ENCODE measurements at regions not wholly inside any gene's neighbourhood (a gene's known extent, or its start where the extent isn't known, plus 50 kb on each side); places are given as distances from the start of the nearest gene placed in this dataset.
"Not testable (repeated sequence)": the region's sequence is repeated elsewhere in the genome, so short reads cannot be mapped to it uniquely, and the experiment has no call there.

DNA sequence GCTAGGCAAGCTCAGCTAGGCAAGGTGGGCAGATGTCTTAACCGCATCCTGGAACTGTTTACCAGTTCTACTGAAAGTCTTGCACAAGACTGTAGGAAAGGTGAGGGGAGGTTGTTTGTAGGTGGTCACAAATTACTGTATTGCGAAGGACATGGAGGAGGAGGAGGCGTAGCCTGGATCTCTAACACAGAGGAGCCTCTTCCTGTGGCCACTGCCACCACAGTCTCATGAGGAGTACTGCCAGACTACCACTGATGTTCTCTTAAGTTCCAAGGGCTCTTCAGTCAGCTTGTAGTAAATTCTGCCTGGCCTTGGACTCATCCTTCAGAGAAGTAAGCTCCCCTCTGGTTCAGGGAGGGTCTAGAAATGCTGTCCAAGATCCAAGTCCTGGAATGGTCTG, 258.6 kb downstream of the FAT4 start:
- DNase-seq (ENCODE audit: extremely low read depth, low read depth, low spot score) = no peak

GRCh38 chr4:125573786-125574185, 259.0 kb downstream of the FAT4 start:
- no peak for DNase-seq (ENCODE audit: extremely low read depth, low read depth, low spot score)

DNA sequence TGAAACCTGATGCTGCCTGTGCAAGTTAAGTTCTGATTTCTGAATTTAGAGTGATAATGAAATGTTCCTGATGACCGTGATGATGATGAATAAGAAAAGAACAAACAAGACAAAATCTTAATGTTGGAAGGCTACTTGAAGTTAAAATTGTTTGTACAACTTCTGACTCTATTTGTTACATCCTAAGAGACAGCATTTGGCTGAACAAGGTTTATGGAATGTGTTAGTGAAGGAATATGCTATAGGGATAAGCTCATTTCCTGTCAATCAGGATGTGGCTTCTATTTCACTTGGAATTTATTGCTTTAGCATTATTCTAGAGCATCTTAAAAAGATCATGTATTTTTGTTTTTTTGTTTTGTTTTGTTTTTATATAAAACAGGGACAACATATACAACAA, 267.5 kb downstream of the FAT4 start:
- peak; percentile 5 for DNase-seq (ENCODE audit: extremely low read depth, low read depth, low spot score)

- no peak for DNase-seq (ENCODE audit: extremely low read depth, low read depth, low spot score)
These were observed 275.4 kb downstream of the FAT4 start for GRCh38 chr4:125590158-125590557.

- no peak for DNase-seq (ENCODE audit: extremely low read depth, low read depth, low spot score)
These were observed 276.5 kb downstream of the FAT4 start for GRCh38 chr4:125591290-125591689.

GRCh38 chr4:125594056-125594602, 279.4 kb downstream of the FAT4 start:
- DNase-seq (ENCODE audit: extremely low read depth, low read depth, low spot score) = no peak

GRCh38 chr4:125605926-125606325, 291.2 kb downstream of the FAT4 start:
- DNase-seq (ENCODE audit: extremely low read depth, low read depth, low spot score) = not testable (repeated sequence)

- DNase-seq (ENCODE audit: extremely low read depth, low read depth, low spot score) = no peak
These were observed 305.5 kb downstream of the FAT4 start for GRCh38 chr4:125620066-125620860.

- DNase-seq (ENCODE audit: extremely low read depth, low read depth, low spot score) = no peak
These were observed 310.2 kb downstream of the FAT4 start for GRCh38 chr4:125624951-125625350.

GRCh38 chr4:125626946-125627345, 312.2 kb downstream of the FAT4 start:
- no peak for DNase-seq (ENCODE audit: extremely low read depth, low read depth, low spot score)

DNA sequence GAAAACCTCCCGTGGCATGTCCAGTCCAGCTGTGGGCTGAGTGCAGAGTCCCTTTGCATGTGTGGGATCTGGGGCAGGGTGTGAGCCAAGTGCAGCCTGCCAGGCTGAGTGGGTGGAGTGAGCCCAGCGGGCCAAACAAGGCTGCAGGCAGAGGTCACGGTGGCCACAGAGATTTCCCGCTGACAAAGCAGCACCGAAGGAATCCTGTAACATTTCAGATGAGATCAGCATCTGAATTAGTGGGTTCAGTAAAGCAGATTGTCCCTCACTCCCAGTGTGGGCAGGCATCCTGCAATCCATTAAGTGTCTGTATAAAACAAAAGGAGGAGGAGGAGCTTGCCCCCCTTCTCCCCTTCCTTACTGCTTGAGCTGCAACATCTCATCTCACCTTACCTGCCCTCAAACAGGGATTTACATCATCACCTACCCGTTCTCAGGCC, 324.4 kb downstream of the FAT4 start:
- no peak for DNase-seq (ENCODE audit: extremely low read depth, low read depth, low spot score)

- no peak for DNase-seq (ENCODE audit: extremely low read depth, low read depth, low spot score)
These were observed 326.9 kb downstream of the FAT4 start for GRCh38 chr4:125641611-125642010.

DNA sequence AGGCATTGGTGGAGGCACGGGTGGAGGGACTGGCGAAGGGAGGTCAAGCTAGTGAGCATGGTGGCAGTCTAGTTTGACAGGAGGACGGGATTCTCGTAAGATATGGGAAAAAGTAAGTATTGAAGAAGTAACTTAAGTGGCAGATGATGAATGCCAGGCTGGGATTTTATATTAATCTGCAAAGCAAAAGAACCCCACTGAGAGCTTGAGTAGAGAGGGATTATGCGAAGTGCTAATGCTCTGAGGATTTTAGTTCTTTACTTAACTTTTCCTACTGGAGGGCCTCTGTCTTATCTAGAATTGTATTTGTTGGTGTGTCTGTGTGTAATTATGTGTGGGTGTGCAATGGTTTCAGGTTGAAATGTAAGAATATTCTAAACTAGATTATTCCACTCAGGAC, 327.9 kb downstream of the FAT4 start:
- no peak for DNase-seq (ENCODE audit: extremely low read depth, low read depth, low spot score)

GRCh38 chr4:125649452-125649851, 334.7 kb downstream of the FAT4 start:
- no peak for DNase-seq (ENCODE audit: extremely low read depth, low read depth, low spot score)

DNA sequence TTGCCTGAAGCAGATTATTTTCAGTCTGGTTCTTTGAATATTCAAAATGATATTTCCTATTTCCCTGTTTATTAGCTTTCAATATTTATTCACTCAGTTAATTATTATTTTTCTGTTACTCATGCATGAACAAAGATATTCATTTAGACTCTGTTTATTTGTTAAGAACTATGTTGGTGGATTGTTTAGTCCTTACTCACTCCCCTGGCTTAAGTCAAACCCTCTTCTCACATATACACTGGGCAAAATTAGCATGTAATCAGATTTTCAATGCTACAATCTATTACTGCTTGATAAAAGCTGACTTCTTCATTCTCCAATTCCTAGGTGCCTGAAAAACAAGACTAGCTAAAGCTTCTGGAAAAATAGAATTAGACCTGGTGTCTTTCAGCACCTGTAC, 335.8 kb downstream of the FAT4 start:
- DNase-seq (ENCODE audit: extremely low read depth, low read depth, low spot score) = no peak

DNA sequence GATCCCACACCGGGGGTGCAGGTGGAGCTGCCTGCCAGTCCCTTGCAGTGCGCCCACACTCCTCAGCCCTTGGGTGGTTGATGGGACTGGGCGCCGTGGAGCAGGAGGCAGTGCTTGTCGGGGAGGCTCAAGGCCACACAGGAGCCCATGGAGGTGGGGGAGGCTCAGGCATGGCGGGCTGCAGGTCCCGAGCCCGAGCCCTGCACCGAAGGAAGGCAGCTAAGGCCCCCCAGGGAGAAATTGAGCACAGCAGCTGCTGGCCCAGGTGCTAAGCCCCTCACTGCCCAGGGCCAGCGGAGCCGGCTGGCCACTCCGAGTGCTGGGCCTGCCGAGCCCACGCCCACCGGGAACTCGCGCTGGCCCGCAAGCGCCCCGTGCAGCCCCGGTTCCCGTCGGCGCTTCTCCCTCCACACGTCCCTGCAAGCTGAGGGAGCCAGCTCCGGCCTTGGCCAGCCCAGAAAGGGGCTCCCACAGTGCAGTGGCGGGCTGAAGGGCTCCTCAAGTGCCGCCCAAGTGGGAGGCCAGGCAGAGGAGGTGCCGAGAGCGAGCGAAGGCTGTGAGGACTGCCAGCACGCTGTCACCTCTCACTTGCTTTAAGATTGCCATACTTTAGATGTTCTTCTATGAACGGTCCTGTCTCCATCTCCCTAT, 337.1 kb downstream of the FAT4 start:
- DNase-seq (ENCODE audit: extremely low read depth, low read depth, low spot score) = not testable (repeated sequence)

GRCh38 chr4:125658773-125659172, 344.0 kb downstream of the FAT4 start:
- no peak for DNase-seq (ENCODE audit: extremely low read depth, low read depth, low spot score)

GRCh38 chr4:125663896-125664767, 349.4 kb downstream of the FAT4 start:
- no peak for DNase-seq (ENCODE audit: extremely low read depth, low read depth, low spot score)

- DNase-seq (ENCODE audit: extremely low read depth, low read depth, low spot score) = no peak
These were observed 351.9 kb downstream of the FAT4 start for GRCh38 chr4:125666635-125667034.

GRCh38 chr4:125676156-125676555, 361.4 kb downstream of the FAT4 start:
- no peak for DNase-seq (ENCODE audit: extremely low read depth, low read depth, low spot score)

DNA sequence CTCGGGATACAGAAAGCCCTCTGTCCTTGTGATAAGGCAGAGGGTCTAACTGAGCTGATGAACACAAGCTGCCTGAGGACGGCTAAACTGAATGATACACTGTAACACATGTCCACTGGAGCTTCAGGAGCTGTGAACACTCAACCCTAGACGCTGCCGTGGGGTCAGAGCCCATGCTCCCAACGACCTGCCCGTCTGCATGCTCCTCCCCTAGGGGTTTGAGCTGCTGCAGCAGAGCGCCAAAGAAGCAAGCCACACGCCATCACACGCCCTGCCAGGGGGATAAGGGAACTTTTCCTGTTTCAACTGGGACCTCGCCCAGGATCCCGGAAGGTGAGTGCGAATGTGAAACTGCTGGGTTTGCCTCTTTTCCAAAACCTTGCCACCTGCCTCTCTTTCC, 361.8 kb downstream of the FAT4 start:
- no peak for DNase-seq (ENCODE audit: extremely low read depth, low read depth, low spot score)
